SK-N-SH (cell line): ENCODE measurements at regions not wholly inside any gene's neighbourhood (a gene's known extent, or its start where the extent isn't known, plus 50 kb on each side); places are given as distances from the start of the nearest gene placed in this dataset.

Experiments
- CTCF ChIA-PET: fragments of 300-600, 350-600 bp; formaldehyde crosslinking; extraction: SDS; loops from one replicate; lab custom pipeline; 2021; lab: Yijun Ruan, JAX
- POLR2A ChIA-PET: fragments of 350-600 bp; sonication (Branson Sonifier 250); formaldehyde crosslinking; extraction: SDS; loops from one replicate; lab custom pipeline; 2020; ENCODE audit warnings: antibody characterized with exemption, inconsistent platforms; lab: Yijun Ruan, JAX
- DNase-seq: peaks from one replicate; pipeline ENCODE4 v3.0.0; 2012
- H2AFZ ChIP-seq: fragments of 200-600 bp; sonication (generic); 2 replicates; pipeline ENCODE4 v1.8.1; 2016; ENCODE audit warnings: antibody characterized with exemption, mild to moderate bottlenecking, low read depth
- H3F3A ChIP-seq: fragments of 200-600 bp; sonication (generic); replicated peaks from 2 replicates; pipeline ENCODE3; 2016; ENCODE audit warnings: antibody characterized with exemption, mild to moderate bottlenecking; ENCODE audit not compliant: insufficient read depth
- H3K27ac ChIP-seq, 2 experiments: fragments of 200-500 bp in 1 of 2; fragments of 200-600 bp in 1 of 2; sonication (Bioruptor generic) in 1 of 2; sonication (generic), shearing (Covaris generic) in 1 of 2; 2 replicates each; pipeline versions ENCODE4 v1.5.1 to v1.6.1; 2014 to 2016; ENCODE audit warnings: low read depth in 2 of 2, inconsistent platforms in 1 of 2, low read length in 1 of 2, mild to moderate bottlenecking in 1 of 2, mixed read lengths in 1 of 2
- H3K27me3 ChIP-seq: fragments of 200-600 bp; sonication (generic), shearing (Covaris generic); 2 replicates; pipeline ENCODE4 v1.6.1; 2016; ENCODE audit warnings: mixed run types; ENCODE audit not compliant: insufficient read depth
- H3K36me3 ChIP-seq, 2 experiments: fragments of 200-500 bp in 1 of 2; fragments of 200-600 bp in 1 of 2; sonication (Bioruptor generic) in 1 of 2; sonication (generic) in 1 of 2; replicated peaks in 1 of 2; 2 replicates each; pipeline versions ENCODE3 to v1.5.1; 2014 to 2016; ENCODE audit warnings: low read length in 1 of 2, mild to moderate bottlenecking in 1 of 2; ENCODE audit not compliant: insufficient read depth in 2 of 2, control insufficient read depth in 1 of 2
- H3K4me1 ChIP-seq, 2 experiments: fragments of 200-500 bp in 1 of 2; fragments of 200-600 bp in 1 of 2; sonication (Bioruptor generic) in 1 of 2; sonication (generic), shearing (Covaris generic) in 1 of 2; 2 replicates each; pipeline versions ENCODE4 v1.5.1 to v1.6.1; 2014 to 2016; ENCODE audit warnings: low read depth in 1 of 2, low read length in 1 of 2, mixed run types in 1 of 2; ENCODE audit not compliant: insufficient read depth in 2 of 2, control insufficient read depth in 1 of 2
- H3K4me2 ChIP-seq: fragments of 200-600 bp; sonication (generic), shearing (Covaris generic); 2 replicates; pipeline ENCODE4 v1.6.1; 2017; ENCODE audit warnings: mixed run types
- H3K4me3 ChIP-seq, 2 experiments: fragments of 200-500 bp in 1 of 2; fragments of 200-600 bp in 1 of 2; sonication (Bioruptor generic) in 1 of 2; sonication (generic), shearing (Covaris generic) in 1 of 2; 2 replicates each; pipeline versions ENCODE4 v1.5.1 to v1.8.1; 2014 to 2016; ENCODE audit warnings: low read depth in 2 of 2, inconsistent platforms in 1 of 2, low read length in 1 of 2, mild to moderate bottlenecking in 1 of 2, mixed read lengths in 1 of 2, moderate library complexity in 1 of 2
- H3K79me2 ChIP-seq: fragments of 200-600 bp; sonication (generic); 2 replicates; pipeline ENCODE4 v1.8.1; 2017; ENCODE audit warnings: mild to moderate bottlenecking; ENCODE audit not compliant: insufficient read depth
- H3K9ac ChIP-seq: fragments of 200-600 bp; sonication (generic); 2 replicates; pipeline ENCODE4 v1.6.1; 2017; ENCODE audit warnings: mixed run types
- H3K9me2 ChIP-seq: fragments of 200-600 bp; sonication (generic); 2 replicates; pipeline ENCODE4 v1.6.1; 2017; ENCODE audit warnings: mixed run types
- H3K9me3 ChIP-seq: fragments of 200-600 bp; sonication (generic); 2 replicates; pipeline ENCODE4 v1.6.1; 2017; ENCODE audit warnings: mixed run types, mild to moderate bottlenecking, moderate library complexity
- H4K20me1 ChIP-seq: fragments of 200-600 bp; sonication (generic); 2 replicates; pipeline ENCODE4 v1.6.1; 2017; ENCODE audit warnings: mild to moderate bottlenecking, mixed run types; ENCODE audit not compliant: insufficient read depth
- ELF1 ChIP-seq: IDR thresholded peaks from 2 replicates; pipeline ENCODE4 v1.4.0; 2012
- EP300 ChIP-seq, 2 experiments: IDR thresholded peaks; 2 replicates each; pipeline versions ENCODE4 v1.4.0 to v1.6.1; 2012; ENCODE audit warnings: borderline replicate concordance in 1 of 2, low read depth in 1 of 2, low read length in 1 of 2
- FOSL2 ChIP-seq: IDR thresholded peaks from 2 replicates; pipeline ENCODE4 v1.4.0; 2012; ENCODE audit warnings: low read depth, mild to moderate bottlenecking, moderate library complexity, borderline replicate concordance
- MXI1 ChIP-seq: IDR thresholded peaks from 2 replicates; pipeline ENCODE4 v1.6.1; 2012; ENCODE audit warnings: mild to moderate bottlenecking, low read depth, low read length, improper control_type of control experiment
- POLR2AphosphoS5 ChIP-seq: IDR thresholded peaks from 2 replicates; pipeline ENCODE4 v1.6.1; 2012; ENCODE audit warnings: low read depth, low read length
- RAD21 ChIP-seq: IDR thresholded peaks from 2 replicates; pipeline ENCODE4 v1.6.1; 2012; ENCODE audit warnings: mild to moderate bottlenecking, low read length
- SMC3 ChIP-seq: IDR thresholded peaks from 2 replicates; pipeline ENCODE4 v1.6.1; 2012; ENCODE audit warnings: low read depth, low read length, improper control_type of control experiment
- TAF1 ChIP-seq: IDR thresholded peaks from 2 replicates; pipeline ENCODE4 v1.6.1; 2012; ENCODE audit warnings: low read depth, mild to moderate bottlenecking, low read length, moderate library complexity, borderline replicate concordance
- WGBS: methylation state at CpG from one replicate; pipeline ENCODE4 v1.1.6; 2017; ENCODE audit warnings: low lambda C conversion rate; 5-methylcytosine and 5-hydroxymethylcytosine counted together
- TF ChIP-seq, protein P1 (sequence below): IDR thresholded peaks from 2 replicates; pipeline ENCODE4 v1.4.0; 2012; ENCODE audit warnings: low read depth, borderline replicate concordance
- TF ChIP-seq, protein P2 (sequence below): fragments of 200-600 bp; sonication (generic); IDR thresholded peaks from 2 replicates; pipeline ENCODE4 v1.6.1; 2017; ENCODE audit warnings: antibody characterized with exemption, mild to moderate bottlenecking, moderate library complexity

DNA sequence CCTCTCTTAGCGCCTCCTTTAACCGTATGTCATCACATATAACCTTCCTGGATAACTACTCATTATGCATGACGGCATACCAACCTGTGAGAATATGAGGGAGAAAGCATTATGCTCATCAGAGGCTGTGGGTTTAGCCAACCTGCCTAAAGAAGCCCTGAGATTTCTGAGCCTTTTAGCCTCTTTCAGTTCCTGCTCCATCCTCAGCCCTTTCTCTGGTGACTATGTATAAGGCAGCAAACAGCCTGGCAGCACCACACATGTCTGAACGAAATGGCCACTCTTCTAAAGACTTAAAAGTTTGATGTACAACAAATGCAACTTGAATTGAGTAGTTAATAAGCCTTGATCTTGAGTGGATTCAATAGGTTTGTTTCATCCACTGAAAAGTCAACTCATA is 64.8 kb upstream of the SOX5 start:
- Histone ChIP-seq H3K9ac (no peak overlapping the region), H3K4me2 (no peak overlapping the region), H3K4me1 (no peaks in the 10 kb centered on the region), H3K4me3 (no peak overlapping the region), H4K20me1 (no peaks in the 10 kb centered on the region), H3F3A (no peaks in the 10 kb centered on the region), H2AFZ (no peak overlapping the region), H3K9me2 (no peaks in the 10 kb centered on the region), H3K79me2 (no peaks in the 10 kb centered on the region), H3K27me3 (no peaks in the 10 kb centered on the region), H3K27ac (no peak overlapping the region), H3K36me3 (no peaks in the 10 kb centered on the region), H3K9me3 (no peaks in the 10 kb centered on the region)
- WGBS = 67% methylated on average over 4 of the region's 4 CpGs
- TF ChIP-seq EP300 (IDR thresholded peaks at IDR 0.05; ENCODE audit: borderline replicate concordance in 1 of 2, low read depth in 1 of 2, low read length in 1 of 2) = no peak
- no peak for TF ChIP-seq MXI1
- no peak for TF ChIP-seq FOSL2
- CTCF ChIA-PET = interaction anchor here (1.0 kb wide), 1 partner anchor 95 kb away, joined by 3 read pairs; no protein-coding TSS in a partner anchor
- POLR2A ChIA-PET = no interaction called here
- DNase-seq = no peak

DNA sequence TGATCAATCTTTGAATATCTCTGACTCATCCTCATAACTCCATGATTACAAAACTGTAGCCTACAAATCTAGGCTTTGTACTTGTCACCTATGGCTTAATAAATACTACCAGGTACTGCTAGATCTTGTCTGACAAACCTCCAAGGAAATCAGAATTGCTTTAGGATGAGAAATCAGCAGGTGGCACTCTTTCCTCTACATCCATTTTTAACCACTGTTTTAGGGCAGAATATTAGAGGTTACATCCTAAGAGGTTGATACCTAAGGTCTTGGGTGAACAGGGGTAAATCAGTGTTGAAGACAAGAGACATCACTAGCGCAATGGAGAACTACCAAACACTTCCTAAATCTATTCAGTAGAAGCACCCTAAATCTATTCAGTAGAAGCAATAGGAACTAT is 63.1 kb upstream of the SOX5 start:
- no peak for DNase-seq
- no peaks in the 10 kb centered on the region for H3K27me3 ChIP-seq
- H3K9me2 ChIP-seq = no peaks in the 10 kb centered on the region
- no peaks in the 10 kb centered on the region for H3K36me3 ChIP-seq
- POLR2A ChIA-PET = no interaction called here
- TF ChIP-seq ELF1 (no peak), EP300 (IDR thresholded peaks at IDR 0.05; ENCODE audit: borderline replicate concordance in 1 of 2, low read depth in 1 of 2, low read length in 1 of 2) (no peak), SMC3 (peak; percentile 28; the same call in 1 of the 2 replicates), MXI1 (no peak), TAF1 (no peak), RAD21 (peak; percentile 55), POLR2AphosphoS5 (no peak), FOSL2 (no peak)
- TF ChIP-seq, protein P1, sequence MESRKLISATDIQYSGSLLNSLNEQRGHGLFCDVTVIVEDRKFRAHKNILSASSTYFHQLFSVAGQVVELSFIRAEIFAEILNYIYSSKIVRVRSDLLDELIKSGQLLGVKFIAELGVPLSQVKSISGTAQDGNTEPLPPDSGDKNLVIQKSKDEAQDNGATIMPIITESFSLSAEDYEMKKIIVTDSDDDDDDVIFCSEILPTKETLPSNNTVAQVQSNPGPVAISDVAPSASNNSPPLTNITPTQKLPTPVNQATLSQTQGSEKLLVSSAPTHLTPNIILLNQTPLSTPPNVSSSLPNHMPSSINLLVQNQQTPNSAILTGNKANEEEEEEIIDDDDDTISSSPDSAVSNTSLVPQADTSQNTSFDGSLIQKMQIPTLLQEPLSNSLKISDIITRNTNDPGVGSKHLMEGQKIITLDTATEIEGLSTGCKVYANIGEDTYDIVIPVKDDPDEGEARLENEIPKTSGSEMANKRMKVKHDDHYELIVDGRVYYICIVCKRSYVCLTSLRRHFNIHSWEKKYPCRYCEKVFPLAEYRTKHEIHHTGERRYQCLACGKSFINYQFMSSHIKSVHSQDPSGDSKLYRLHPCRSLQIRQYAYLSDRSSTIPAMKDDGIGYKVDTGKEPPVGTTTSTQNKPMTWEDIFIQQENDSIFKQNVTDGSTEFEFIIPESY = no peak
- TF ChIP-seq, protein P2, sequence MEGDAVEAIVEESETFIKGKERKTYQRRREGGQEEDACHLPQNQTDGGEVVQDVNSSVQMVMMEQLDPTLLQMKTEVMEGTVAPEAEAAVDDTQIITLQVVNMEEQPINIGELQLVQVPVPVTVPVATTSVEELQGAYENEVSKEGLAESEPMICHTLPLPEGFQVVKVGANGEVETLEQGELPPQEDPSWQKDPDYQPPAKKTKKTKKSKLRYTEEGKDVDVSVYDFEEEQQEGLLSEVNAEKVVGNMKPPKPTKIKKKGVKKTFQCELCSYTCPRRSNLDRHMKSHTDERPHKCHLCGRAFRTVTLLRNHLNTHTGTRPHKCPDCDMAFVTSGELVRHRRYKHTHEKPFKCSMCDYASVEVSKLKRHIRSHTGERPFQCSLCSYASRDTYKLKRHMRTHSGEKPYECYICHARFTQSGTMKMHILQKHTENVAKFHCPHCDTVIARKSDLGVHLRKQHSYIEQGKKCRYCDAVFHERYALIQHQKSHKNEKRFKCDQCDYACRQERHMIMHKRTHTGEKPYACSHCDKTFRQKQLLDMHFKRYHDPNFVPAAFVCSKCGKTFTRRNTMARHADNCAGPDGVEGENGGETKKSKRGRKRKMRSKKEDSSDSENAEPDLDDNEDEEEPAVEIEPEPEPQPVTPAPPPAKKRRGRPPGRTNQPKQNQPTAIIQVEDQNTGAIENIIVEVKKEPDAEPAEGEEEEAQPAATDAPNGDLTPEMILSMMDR = peak; percentile 49
- H3K27ac ChIP-seq = no peak overlapping the region
- H3K79me2 ChIP-seq = no peaks in the 10 kb centered on the region
- H3K9me3 ChIP-seq = no peaks in the 10 kb centered on the region
- no peaks in the 10 kb centered on the region for H3F3A ChIP-seq
- CTCF ChIA-PET = interaction anchor here (0.7 to 1.1 kb wide), 2 partner anchors 15 to 98 kb away, joined by 3 read pairs; no protein-coding TSS in a partner anchor
- no peaks in the 10 kb centered on the region for H4K20me1 ChIP-seq
- H2AFZ ChIP-seq = no peak overlapping the region
- no peak overlapping the region for H3K4me2 ChIP-seq
- no peak overlapping the region for H3K4me3 ChIP-seq
- whole genome bisulfite sequencing = 60% methylated on average over 1 of the region's 1 CpG
- no peaks in the 10 kb centered on the region for H3K4me1 ChIP-seq
- H3K9ac ChIP-seq = no peak overlapping the region
